HL-60 (cell line): ENCODE measurements at regions not wholly inside any gene's neighbourhood (a gene's known extent, or its start where the extent isn't known, plus 50 kb on each side); places are given as distances from the start of the nearest gene placed in this dataset.

Experiments used
- CTCF ChIP-seq: IDR thresholded peaks from one replicate; pipeline ENCODE4 v1.5.1; 2011; ENCODE audit warnings: low read length, control low read depth, inconsistent platforms; ENCODE audit not compliant: insufficient read depth
- GABPA ChIP-seq: IDR thresholded peaks from 2 replicates; pipeline ENCODE4 v1.6.1; 2012; ENCODE audit warnings: low read depth
- POLR2AphosphoS5 ChIP-seq: IDR thresholded peaks from 2 replicates; pipeline ENCODE4 v1.6.1; 2012; ENCODE audit warnings: low read depth
- REST ChIP-seq: IDR thresholded peaks from 2 replicates; pipeline ENCODE4 v1.6.1; 2012; ENCODE audit warnings: low read depth; ENCODE audit not compliant: insufficient replicate concordance
- SPI1 ChIP-seq: IDR thresholded peaks from 2 replicates; pipeline ENCODE4 v1.6.1; 2012; ENCODE audit warnings: low read depth, mild to moderate bottlenecking, borderline replicate concordance

GRCh38 chr9:71441266-71441665 is 319.8 kb upstream of the TRPM3 start:
- TF ChIP-seq CTCF (no peak), POLR2AphosphoS5 (no peak), REST (no peak), GABPA (no peak), SPI1 (no peak)
